Hindlimb muscle (tissue), 1 donor: ENCODE measurements at regions not wholly inside any gene's neighbourhood (a gene's known extent, or its start where the extent isn't known, plus 50 kb on each side); places are given as distances from the start of the nearest gene placed in this dataset.
"Not testable (repeated sequence)": the region's sequence is repeated elsewhere in the genome, so short reads cannot be mapped to it uniquely, and the experiment has no call there.

Experiments
- DNase-seq: peaks from one replicate; pipeline ENCODE4 v3.0.0-alpha.2; 2013

GRCh38 chr18:30819619-30820018 lies 222.9 kb downstream of the DSC3 start:
- DNase-seq: no peak

- no peak for DNase-seq
Observed at GRCh38 chr18:30814446-30814845, 228.1 kb downstream of the DSC3 start.

GRCh38 chr18:30811580-30811979 lies 231.0 kb downstream of the DSC3 start:
- no peak for DNase-seq

- DNase-seq: no peak
Observed at GRCh38 chr18:30810580-30810979, 232.0 kb downstream of the DSC3 start.

- DNase-seq: no peak
Observed at GRCh38 chr18:30806823-30807222, 235.7 kb downstream of the DSC3 start.

- no peak for DNase-seq
Observed at GRCh38 chr18:30800800-30801199, 241.7 kb downstream of the DSC3 start.

- no peak for DNase-seq
Observed at GRCh38 chr18:30792051-30792450, 250.5 kb downstream of the DSC3 start.

GRCh38 chr18:30788411-30788991 lies 254.0 kb downstream of the DSC3 start:
- not testable (repeated sequence) for DNase-seq

GRCh38 chr18:30787410-30787809 lies 255.1 kb downstream of the DSC3 start:
- DNase-seq: no peak

GRCh38 chr18:30781601-30782000 lies 260.9 kb downstream of the DSC3 start:
- DNase-seq: no peak

GRCh38 chr18:30775629-30776028 lies 266.9 kb downstream of the DSC3 start:
- no peak for DNase-seq

GRCh38 chr18:30772170-30772569 lies 270.4 kb downstream of the DSC3 start:
- DNase-seq: not testable (repeated sequence)

GRCh38 chr18:30766053-30766452 lies 276.5 kb downstream of the DSC3 start:
- no peak for DNase-seq

GRCh38 chr18:30765247-30765646 lies 277.3 kb downstream of the DSC3 start:
- no peak for DNase-seq

GRCh38 chr18:30763902-30764350 lies 278.6 kb downstream of the DSC3 start:
- DNase-seq: no peak

- no peak for DNase-seq
Observed at GRCh38 chr18:30754846-30755245, 287.7 kb downstream of the DSC3 start.

GRCh38 chr18:30748541-30748940 lies 294.0 kb downstream of the DSC3 start:
- DNase-seq: no peak

GRCh38 chr18:30746224-30746623 lies 296.3 kb downstream of the DSC3 start:
- no peak for DNase-seq

GRCh38 chr18:30743033-30743432 lies 299.5 kb downstream of the DSC3 start:
- DNase-seq: no peak

GRCh38 chr18:30730915-30731314 lies 311.6 kb downstream of the DSC3 start:
- DNase-seq: no peak

- no peak for DNase-seq
Observed at GRCh38 chr18:30727849-30728248, 314.7 kb downstream of the DSC3 start.

- DNase-seq: no peak
Observed at GRCh38 chr18:30713299-30713698, 329.2 kb downstream of the DSC3 start.

- DNase-seq: no peak
Observed at GRCh38 chr18:30712383-30712782, 330.2 kb downstream of the DSC3 start.

- DNase-seq: no peak
Observed at GRCh38 chr18:30709595-30709994, 332.9 kb downstream of the DSC3 start.

GRCh38 chr18:30705943-30706342 lies 336.6 kb downstream of the DSC3 start:
- no peak for DNase-seq
